H1 (cell line): ENCODE measurements at regions not wholly inside any gene's neighbourhood (a gene's known extent, or its start where the extent isn't known, plus 50 kb on each side); places are given as distances from the start of the nearest gene placed in this dataset.

ENCODE experiments used
- BRCA1 ChIP-seq: IDR thresholded peaks from 2 replicates; pipeline ENCODE4 v1.6.1; 2012; ENCODE audit warnings: low read depth, low read length, improper control_type of control experiment
- POLR2A ChIP-seq, 2 experiments: IDR thresholded peaks; 1 replicate in 1 of 2; 2 replicates in 1 of 2; pipeline ENCODE4 v1.6.1; 2011; ENCODE audit warnings: low read depth in 2 of 2, low read length in 2 of 2, mild to moderate bottlenecking in 2 of 2; ENCODE audit errors: control extremely low read depth in 1 of 2
- POLR2AphosphoS5 ChIP-seq: IDR thresholded peaks from 2 replicates; pipeline ENCODE4 v1.6.1; 2011; ENCODE audit warnings: low read depth, low read length
- SIN3A ChIP-seq, 2 experiments: IDR thresholded peaks in 1 of 2; conservative IDR thresholded peaks in 1 of 2; 2 replicates each; pipeline ENCODE4 v1.6.1; 2011 to 2012; ENCODE audit warnings: low read length in 2 of 2, improper control_type of control experiment in 1 of 2, low read depth in 1 of 2, mild to moderate bottlenecking in 1 of 2

DNA sequence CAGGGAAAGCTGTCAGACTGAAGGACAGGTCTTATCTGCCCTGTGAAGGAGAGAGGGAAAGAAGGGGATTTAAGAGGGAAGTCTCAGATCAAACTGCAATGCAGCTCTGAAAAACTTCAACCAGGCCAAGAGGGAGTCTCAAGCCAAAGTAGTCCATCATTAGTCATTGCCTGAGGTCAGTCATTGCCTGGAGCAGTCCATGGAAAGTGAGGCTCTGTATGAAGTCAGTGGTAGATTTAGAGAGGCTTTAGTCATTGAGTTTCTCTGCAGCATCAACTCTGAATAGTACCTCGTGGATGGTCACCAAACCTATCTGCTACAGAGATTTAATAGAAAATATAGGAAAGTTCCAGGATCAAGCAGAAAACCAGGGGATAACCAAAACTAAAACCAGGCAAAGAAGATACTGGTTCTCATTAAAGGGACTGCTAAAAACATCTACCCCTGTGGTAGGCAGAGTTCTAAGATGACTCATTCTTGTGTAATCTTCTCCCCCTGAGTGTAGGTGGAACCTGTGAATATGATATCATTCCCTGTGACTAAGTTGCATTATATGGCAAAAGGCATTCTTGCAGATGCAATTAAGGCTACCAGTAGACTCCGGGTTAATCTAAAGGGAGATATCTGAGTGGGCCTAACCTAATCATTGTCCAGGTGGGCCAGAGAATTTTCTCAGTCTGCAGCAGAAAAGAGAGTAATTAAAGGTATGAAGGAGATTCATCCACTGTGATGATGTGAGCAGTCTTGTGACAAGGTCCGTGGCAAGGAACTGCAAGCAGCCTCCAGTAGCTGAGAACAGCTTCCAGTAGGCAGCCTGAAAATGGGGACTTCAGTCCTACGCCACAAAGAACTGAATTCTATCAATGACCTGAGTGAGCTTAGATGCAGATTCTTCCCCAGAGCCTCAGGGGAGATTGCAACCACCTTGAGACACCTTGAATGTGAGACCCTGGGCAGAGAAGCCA lies 123.1 kb downstream of the GALC start:
- TF ChIP-seq BRCA1 (no peak), SIN3A (conservative IDR thresholded peaks at IDR 0.05 in 1 of 2, IDR thresholded peaks at IDR 0.05 in 1 of 2; ENCODE audit: low read depth in 1 of 2, low read length in 2 of 2) (no peak), POLR2A (IDR thresholded peaks at IDR 0.05; ENCODE audit: control extremely low read depth in 1 of 2, low read depth in 2 of 2, low read length in 2 of 2) (no peak), POLR2AphosphoS5 (no peak)
